ENCODE measurements at regions not wholly inside any gene's neighbourhood (a gene's known extent, or its start where the extent isn't known, plus 50 kb on each side); places are given as distances from the start of the nearest gene placed in this dataset.

DNA sequence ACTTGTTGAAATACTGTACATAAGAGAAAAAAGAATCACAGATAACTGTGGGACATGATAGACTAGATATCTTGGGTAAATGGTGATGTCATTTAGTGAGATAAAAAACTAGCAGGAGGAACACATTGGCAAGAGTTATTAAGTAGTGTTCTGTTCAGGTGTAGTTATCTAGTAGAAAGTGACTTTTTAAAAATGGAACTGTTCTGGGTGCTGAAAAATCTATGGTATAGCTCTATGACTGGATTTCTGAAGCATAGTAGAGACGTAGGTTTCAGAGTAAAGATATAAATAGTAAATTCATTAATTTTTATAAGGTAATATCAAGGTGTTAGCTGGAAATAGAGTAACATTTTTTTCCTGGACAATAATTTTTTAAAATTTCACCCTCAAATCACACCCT lies 225.1 kb upstream of the UGT8 start:
- H3K27ac ChIP-seq, result no peak overlapping the region
- TF ChIP-seq ZFX (IDR thresholded peaks at IDR 0.05), result no peak
- TF ChIP-seq, protein P1, sequence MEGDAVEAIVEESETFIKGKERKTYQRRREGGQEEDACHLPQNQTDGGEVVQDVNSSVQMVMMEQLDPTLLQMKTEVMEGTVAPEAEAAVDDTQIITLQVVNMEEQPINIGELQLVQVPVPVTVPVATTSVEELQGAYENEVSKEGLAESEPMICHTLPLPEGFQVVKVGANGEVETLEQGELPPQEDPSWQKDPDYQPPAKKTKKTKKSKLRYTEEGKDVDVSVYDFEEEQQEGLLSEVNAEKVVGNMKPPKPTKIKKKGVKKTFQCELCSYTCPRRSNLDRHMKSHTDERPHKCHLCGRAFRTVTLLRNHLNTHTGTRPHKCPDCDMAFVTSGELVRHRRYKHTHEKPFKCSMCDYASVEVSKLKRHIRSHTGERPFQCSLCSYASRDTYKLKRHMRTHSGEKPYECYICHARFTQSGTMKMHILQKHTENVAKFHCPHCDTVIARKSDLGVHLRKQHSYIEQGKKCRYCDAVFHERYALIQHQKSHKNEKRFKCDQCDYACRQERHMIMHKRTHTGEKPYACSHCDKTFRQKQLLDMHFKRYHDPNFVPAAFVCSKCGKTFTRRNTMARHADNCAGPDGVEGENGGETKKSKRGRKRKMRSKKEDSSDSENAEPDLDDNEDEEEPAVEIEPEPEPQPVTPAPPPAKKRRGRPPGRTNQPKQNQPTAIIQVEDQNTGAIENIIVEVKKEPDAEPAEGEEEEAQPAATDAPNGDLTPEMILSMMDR (conservative IDR thresholded peaks at IDR 0.05), result no peak

- H3K27ac ChIP-seq, result no peak overlapping the region
- TF ChIP-seq, protein P1 (conservative IDR thresholded peaks at IDR 0.05), result peak; percentile 75
- no peak for TF ChIP-seq ZFX (IDR thresholded peaks at IDR 0.05)
Measured at GRCh38 chr4:114378305-114378903, 220.2 kb upstream of the UGT8 start.

DNA sequence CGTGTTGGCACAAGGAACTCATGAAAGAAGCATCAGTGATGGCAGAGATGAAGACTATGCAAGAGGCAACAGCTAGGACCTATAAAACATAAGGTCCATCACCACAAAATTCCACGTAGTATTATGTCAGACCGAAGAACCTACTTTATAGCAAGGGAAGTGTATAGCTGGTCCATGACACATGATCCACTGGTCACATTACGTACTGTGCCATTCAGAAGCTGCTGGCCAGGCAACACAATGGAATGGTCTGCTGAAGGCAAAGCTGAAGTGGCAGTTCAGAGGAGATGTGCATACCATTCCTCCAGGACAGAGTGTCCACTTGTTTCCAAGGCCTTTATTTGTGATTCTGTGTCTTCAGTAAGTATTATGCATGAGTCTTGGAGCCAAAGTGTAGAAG lies 215.5 kb upstream of the UGT8 start:
- TF ChIP-seq ZFX (IDR thresholded peaks at IDR 0.05), result no peak
- TF ChIP-seq, protein P1 (conservative IDR thresholded peaks at IDR 0.05), result no peak
- no peak overlapping the region for H3K27ac ChIP-seq

DNA sequence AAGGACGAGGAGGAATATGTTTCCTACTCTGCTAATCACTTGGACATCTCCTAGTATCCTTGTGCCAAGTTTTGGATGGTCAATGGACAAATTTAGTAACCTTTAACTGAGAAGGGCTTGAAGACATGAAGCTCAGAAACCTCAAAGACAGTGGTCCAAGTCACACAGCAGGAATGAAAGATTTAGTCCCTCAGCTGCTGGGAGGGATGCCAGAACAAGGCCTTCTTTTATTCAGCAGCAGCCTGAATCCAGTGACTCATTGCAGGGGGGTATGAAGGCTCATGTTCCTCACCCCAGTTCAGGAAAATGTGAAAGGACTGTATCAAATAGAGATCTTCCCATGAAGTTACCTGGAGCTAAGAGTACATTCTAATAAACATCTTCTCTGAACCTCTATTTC lies 214.9 kb upstream of the UGT8 start:
- no peak overlapping the region for H3K27ac ChIP-seq
- TF ChIP-seq ZFX (IDR thresholded peaks at IDR 0.05), result no peak
- TF ChIP-seq, protein P1 (conservative IDR thresholded peaks at IDR 0.05), result no peak

GRCh38 chr4:114384629-114385028 lies 214.0 kb upstream of the UGT8 start:
- TF ChIP-seq ZFX (IDR thresholded peaks at IDR 0.05), result no peak
- TF ChIP-seq, protein P1 (conservative IDR thresholded peaks at IDR 0.05), result peak; percentile 71
- no peak overlapping the region for H3K27ac ChIP-seq

GRCh38 chr4:114385195-114385985 lies 213.2 kb upstream of the UGT8 start:
- H3K27ac ChIP-seq, result no peak overlapping the region
- TF ChIP-seq ZFX (IDR thresholded peaks at IDR 0.05), result no peak
- TF ChIP-seq, protein P1 (conservative IDR thresholded peaks at IDR 0.05), result no peak

- no peak overlapping the region for H3K27ac ChIP-seq
- TF ChIP-seq, protein P1 (conservative IDR thresholded peaks at IDR 0.05), result peak; percentile 81
- TF ChIP-seq ZFX (IDR thresholded peaks at IDR 0.05), result no peak
Measured at GRCh38 chr4:114386637-114387233, 211.9 kb upstream of the UGT8 start.
